T-helper 1 cell treated with Interleukin-12 subunit alpha and Interleukin-12 subunit beta and Interleukin-4 antibody, amounts not matched to agents 30 ng/mL and 1 ng/mL, for 36 hours (primary cell): ENCODE measurements at regions not wholly inside any gene's neighbourhood (a gene's known extent, or its start where the extent isn't known, plus 50 kb on each side); places are given as distances from the start of the nearest gene placed in this dataset.

ENCODE experiments used
- intact Hi-C: fragments of 100-400 bp; cut with micrococcal nuclease; formaldehyde crosslinking; loops from one replicate; pipeline ENCODE4 v1.15.1; 2024

DNA sequence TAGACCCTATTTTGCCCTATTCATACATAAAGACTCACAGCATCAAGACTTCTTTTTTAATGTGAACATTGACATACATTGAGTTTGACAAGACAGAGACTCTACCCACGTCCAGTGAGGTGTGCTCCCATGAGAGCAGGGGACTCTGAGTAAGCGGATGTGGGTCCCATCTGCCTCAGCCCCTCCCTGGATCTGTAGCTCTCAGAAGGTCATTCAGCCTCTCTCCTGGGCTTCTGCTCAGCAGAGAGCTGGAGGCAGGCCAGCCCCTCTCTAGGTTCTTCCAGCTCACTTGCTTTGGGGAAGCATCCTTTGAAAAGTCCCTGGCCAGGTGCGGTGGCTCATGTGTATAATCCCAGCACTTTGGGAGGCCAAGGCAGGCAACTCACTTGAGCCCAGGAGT, 146.9 kb upstream of the ZMIZ1 start:
- intact Hi-C loops = no loop called here

DNA sequence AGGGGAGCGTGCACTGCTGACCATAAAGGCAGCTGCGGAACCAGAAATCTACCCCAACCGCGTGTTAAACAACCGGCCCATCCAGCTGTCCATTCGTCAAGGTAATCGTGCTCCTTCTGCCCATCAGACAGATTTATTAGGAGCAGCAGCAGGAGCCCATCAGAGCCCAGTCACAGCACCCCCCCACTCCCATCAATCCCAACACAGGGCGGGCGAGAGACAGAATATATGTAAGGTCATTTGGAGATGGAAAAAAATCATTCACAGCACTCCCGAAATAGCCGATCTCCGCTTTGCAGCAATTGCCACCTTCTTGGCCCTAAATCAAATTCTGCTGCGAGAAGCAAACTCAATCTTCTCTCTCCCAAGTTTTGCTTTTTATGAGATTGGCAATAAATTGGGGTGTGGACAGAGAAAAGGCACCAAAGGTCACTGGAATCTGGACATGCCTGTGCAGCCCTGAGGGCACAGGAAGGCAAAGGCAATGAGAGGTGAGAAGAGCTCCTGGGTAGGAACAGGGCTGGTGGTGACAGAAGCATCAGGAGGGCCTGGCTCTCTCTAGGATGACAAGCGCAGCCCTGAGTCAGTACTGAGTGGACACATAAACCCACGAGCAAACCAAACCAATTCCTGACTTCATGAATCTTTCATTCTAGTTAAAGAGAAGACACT, 145.0 kb upstream of the ZMIZ1 start:
- intact Hi-C loops = no loop called here

DNA sequence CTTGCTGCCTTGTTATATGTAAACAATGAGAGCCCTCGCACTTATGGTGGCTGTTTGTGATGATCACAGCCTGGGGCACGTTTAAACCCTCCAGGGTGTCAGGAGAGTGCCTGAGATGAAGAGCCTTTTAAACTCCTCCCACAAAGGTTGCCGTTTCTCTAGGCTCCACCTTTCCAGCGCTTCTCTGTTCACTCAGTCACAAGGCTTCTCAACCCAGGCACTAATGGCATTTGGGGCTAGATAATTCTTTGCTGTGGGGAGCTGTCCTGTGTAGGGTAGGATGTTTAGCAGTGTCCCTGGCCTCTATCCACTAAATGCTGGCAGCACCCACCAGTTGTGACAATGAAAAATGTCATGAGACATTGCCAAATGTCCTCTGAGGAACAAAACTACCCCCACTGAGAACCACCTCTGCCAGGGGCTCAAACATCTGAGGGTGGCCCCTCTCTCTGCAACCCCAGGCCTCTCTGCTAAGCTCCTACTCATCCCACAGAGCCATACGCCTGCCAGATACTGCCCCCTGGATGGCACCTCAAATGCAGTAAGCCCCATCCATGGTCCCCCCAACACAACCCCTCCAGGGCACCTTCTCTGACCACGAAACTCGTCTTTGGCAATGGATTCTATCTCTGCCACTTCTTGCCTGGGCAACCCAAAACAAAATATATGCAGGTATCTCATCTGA, 144.3 kb upstream of the ZMIZ1 start:
- intact Hi-C loops = no loop called here

DNA sequence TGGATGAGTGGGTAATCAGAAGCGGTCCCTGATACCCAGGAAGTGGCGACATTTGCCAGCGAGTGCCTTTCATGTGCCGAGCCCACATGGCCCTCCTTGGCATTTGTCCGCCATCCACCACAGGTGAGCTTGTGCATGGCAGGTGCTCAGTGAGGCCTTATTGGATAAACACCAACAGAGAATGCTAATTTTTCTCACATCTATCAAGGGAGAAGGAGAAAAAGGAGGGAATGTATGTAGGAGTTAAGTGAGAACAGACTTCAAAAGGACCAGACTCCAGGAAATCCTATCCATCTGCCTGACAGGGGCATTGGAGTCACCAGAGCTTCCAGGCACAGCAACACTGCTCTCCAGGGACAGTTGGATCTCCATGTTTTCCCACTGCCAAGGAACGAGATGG, 143.5 kb upstream of the ZMIZ1 start:
- intact Hi-C loops = no loop called here

DNA sequence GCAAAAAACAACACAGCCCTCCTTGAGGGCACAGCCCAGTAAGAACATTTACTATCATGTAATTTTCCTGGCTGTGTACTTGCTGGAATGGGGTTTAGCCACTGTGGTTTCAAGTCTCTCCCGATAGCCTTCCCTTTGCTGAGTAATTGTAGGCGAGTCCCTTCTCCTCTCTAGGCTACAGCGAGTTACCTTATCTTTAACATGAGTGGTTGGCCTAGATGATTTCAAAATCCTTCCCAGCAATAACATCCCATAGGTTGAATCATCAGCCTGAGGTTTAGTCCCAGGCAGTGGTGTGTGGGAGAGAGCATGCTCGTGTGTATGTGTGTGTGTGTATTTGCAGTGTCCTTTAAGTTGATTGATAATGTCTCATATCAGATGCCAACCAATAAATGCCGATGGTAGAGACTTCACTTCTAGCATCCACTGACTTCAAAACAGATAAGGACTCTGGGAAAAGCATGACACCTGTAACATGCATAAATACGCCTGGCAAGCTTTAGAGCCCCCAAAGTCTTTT, 142.9 kb upstream of the ZMIZ1 start:
- intact Hi-C loops = no loop called here

DNA sequence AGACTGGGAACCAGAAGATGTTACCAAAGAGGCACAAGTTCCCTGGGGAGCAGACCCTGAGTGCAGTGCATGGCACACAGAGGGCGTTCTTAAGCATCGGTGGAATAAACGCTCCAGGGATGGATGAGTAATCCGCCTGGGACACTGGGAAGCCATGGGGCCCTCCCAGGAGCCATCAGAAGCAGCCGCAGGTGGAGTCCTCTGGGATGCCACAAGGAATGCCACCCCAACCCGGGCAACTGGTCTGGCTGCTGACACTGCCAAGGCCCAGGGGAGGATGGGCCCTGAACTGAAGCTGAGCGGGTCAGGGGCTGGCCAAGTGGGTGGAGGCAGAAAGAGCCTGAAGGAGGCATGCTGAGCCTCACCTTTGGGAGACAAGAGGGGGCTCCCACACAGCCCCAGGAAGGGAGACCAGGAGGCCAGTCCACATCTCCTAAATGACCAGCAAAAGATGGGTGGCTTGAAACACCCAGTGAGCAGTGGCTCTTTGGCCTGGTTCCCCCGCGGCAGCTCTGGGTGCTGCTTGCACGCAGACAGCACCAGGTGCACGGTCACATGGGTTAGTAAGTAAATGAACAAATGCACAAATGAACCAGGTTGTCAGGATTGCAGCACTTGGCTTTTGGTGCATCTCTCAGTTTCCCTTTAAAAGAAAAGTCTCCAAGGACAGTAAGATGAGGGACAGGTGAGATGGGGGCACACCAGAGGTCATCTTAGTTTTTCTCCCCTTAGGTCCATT, 141.3 kb upstream of the ZMIZ1 start:
- intact Hi-C loops = no loop called here

DNA sequence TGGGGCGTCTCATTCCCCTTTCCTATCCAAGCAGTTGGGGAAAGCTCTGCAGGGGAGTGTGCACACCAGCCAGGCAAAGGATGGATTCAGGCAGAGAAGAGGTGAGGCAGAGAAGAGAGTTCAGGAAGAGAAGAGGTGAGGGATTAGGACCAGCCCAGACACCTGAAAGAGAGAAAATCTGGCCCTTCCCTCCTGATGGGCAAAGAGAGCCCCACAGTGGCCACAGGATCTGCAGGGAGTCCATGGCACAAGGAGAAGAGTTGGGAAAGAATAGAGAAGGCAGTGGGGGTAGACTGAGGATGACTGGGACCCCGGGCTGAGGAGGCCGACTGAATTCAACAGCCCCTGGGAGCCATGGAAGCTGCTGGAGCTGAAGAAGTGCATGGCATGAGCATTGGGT, 140.4 kb upstream of the ZMIZ1 start:
- intact Hi-C loops = no loop called here

DNA sequence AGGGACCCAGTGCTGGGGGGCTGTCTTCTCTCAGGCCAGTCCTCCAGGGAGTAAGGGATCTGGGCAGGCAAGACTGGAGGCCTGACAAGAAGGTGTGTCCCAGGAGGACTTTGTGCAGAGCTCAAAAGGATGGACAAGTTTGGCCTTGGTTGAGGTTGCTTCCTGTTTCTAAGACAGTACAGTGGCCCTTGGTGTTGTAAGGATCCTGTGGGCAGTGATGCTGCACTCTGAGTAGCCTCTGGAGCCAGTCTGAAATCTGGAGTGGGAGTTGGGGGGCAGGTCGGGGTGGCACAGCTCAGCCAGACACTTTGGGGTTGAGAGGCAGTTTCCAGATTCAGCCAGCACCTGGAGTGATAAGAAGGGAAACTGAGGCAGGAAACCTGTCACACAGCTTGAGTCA, 139.2 kb upstream of the ZMIZ1 start:
- intact Hi-C loops = no loop called here

DNA sequence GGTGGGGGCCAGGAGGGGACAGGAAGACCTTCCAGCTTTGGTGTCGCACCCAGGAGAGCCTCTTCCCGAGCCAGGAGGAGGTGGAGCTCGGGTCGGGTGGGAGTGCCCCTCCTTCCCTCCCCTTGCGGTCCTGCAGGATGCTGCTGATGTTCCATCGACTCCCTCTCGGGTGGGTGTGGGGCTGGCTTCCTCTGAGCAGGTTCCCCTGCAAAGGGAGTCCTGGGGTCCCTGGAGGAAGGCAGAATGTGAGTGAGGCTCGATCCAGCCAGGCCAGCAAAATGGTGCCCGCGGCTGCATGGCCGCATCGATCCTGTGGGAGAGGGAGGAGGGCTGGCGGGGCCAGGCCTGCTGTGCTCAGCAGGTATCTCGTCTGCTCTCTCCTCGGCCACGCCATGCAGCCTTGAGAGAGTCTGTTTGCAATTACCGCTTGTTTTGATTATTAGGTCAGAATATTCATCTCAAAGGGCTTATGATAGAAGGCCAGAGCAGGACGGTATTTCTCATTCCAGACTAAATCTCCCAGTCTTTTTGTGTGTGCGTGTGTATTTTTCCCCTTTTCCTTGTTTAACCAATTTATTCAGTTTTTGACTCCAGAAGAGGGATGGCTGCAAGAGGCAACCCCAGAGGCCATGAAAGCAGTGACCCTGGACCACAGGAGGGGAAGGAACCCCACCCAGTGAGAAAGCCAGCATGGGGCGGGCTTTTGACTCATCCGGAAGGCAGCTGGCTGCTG, 137.3 kb upstream of the ZMIZ1 start:
- intact Hi-C loops = no loop called here

DNA sequence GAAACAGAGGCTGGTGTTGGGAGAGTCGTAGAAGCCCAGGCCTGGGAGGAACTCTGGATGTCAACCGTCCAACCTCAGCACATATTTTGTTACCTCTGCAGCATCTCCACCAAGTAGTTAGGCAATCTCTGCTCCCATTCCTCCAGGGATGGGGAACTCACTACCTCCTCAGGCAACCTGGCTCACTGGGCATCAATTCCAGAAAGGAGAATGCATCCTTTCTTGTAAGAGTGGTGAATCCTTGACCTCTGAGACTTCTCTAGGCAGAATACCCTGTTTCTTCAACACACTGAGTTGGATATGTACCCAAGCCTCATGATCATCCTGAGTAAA, 136.7 kb upstream of the ZMIZ1 start:
- intact Hi-C loops = no loop called here

DNA sequence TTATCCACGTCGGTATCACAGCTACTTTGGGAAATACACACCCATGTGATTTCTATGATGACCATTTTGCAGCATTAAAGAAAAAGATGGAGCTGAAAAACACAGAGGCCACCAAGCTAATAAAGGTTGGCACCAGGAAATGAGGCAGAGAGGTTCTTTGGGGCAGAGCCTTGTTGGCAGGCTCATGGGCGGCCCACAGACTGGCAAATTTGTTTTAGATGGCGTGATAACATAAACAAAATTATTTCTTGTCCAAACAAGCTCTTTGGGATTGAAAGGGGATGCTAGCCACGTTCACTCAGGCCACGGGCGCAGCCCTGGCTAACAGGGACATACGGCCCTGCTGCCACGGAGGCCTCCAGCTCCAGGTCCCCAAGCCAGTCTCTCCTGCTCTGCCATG, 135.9 kb upstream of the ZMIZ1 start:
- intact Hi-C loops = no loop called here

DNA sequence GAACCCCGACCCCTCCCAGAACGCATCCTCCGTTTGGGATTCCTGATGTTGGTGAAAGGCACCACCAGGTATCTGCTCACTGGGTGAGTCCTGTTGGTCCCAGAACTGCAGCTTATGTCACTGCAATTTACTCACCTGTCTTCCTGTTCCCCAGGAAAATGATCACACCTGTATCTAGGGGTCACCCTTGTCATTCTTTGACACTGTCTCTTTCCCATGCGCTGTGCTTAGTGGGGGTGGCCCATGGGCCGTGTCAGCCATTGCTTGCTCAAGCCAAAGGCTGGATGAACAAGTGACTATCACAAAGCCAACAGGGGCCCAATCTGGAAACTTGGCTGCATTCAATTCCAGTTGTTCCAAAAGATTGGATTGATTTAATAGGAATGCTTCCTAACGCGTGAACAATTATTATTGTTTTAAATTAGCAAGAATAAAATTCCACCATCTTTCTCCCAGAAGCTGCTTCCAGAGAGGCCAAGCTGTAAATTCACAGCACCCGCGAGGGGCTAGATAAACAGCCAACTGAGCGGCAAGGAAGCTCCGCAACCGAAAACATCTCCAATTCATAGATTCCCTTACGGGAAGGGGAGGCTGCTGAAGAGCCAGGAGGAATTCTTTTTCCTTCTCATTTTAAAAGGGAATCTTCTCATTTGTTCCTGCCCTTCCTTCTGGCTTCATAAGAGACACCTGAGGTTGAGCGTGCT, 134.8 kb upstream of the ZMIZ1 start:
- intact Hi-C loops = no loop called here

DNA sequence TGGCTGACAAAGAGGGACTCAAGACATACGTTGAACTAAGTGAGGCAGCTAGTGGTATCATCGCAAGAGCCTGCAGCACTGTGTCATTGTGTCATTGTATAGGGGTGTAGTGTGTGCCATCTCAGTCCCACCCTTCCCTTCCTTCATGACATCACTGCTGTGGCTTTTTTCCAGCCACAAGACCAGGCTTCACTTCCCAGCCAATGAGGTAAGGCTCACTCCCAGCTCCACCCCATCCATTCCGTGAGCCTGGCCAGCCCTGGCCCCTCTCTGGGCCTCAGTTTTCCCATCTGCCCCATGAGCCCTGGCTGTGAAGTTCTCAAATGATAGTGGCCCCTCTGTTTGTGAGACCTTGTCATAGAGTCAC, 134.3 kb upstream of the ZMIZ1 start:
- intact Hi-C loops = no loop called here

DNA sequence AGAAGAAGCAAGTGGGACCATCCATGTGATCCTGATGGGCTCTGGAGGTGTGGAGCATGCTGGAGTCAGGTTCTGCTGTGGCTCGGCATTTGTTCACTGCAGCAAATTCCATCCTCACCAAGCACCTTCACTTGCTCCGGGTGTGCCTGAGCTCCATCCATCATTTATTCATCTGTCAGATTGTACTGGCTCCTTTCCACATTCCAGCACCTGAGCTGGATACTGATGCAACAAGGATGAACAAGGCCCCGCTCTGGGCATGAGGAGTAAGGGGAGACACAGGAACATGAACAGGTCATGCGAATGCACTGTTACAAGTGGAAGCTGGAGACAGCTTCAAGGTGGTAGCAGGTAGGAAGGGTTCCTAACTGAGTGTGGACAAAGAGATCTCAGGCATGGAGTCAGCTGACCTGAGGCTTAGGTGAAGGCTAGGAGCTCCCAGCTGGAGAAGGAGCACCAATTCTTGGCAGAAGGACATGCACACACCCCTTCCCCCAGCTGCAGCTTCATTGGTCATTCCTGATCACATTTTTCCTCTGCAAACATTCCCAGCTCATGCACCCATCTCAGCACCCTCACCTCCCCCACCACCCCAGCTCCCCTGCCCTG, 133.7 kb upstream of the ZMIZ1 start:
- intact Hi-C loops = no loop called here

DNA sequence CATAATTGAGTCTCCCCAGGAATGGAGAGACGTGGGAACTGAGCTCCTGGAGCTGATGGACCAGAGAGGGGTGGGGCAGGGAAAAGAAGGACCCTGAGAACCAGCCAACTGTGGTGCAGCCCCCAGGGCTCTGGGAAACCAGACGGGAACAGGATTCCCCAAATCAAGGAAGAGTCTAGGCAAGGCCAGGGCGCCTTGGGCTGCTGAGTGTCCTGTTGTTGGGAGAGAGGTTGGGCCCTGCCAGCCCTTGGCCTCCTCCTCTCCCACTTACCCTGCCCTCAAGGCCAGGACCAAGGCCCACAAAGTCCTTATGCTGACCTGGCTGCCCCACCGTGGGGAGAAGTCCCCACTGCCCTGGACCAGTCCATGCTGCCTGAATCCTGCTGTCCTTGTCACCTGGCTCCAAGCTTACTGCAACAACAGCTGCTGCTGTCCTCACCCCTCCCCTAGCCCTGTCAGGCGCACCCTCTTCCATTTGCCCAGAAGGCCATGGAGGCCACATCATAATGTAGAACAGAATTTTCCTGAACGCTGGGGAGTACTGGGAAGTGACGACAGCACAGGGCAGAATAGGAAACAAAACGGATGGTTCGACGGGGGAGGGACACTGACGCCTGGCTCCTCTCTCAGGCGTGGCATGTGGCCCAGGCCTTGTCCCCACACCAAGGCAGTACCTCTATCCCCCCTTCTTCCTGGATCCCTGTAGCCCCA, 132.9 kb upstream of the ZMIZ1 start:
- intact Hi-C loops = loop anchor here (2.0 kb wide), 1 partner anchor 259 kb away; no protein-coding TSS in a partner anchor

DNA sequence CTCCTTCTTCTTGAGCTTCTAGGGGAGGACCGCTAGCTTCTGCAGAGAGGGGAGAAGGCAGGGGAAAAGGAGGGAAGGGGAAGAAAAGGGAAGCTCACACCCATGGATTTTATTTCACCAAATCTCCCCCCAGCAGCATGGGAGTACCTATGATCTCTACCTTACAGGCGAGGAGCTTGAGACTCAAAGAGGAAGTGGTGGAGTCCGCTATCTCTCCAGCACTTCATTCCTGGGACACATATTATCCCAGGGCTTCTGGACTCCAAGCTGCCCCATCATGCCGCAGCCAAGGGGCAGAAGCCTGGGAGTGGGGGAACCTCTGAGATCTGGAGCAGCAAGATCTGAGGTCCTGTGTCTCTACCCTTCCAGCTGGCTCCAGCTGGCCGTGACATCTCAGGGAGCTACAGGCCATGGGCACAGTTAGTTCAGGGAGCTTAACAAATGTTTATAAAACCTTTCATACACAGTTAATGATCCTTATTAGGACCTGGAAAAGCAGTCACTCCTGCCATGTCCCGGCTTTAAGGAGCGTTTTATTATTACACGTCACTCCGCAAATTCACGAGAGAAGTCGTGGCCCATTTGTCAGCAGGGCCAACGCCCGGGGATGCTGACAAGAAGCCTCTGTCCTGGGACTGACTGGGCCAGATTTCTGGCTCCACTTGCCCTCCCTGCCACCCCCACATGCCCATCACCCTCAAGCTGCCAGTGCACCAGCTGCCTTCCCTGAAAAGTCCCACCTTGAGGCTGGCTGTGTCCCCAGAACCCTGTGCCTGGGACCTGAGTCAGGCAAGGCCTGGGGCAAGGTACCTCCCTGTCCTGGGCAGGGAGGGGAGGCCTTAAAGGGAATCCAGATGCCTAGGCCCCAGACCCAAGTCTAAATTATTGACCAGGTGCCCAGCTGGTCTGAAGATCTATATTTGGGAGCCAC, 132.1 kb upstream of the ZMIZ1 start:
- intact Hi-C loops = loop anchor here (2.0 kb wide), 1 partner anchor 258 kb away; no protein-coding TSS in a partner anchor

DNA sequence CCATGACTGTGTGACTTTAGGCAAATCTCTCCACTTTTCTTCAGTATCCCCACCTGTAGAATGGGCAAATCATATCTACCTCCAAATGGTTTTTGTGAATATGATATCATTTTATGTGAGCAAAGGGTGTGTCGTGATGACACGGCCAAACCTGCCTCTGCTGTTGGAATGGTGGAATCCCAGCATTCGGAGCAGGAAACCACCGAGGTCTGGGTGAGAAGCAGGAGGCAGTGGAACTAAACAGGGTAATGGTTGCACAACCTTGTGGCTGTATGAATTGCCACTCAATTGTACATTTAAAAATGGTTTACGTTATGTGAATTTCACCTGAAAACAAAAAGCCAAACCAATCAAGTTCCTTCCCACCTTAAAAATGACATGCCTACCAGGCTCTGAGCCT, 131.4 kb upstream of the ZMIZ1 start:
- intact Hi-C loops = loop anchor here (2.0 kb wide), 1 partner anchor 257 kb away; no protein-coding TSS in a partner anchor

DNA sequence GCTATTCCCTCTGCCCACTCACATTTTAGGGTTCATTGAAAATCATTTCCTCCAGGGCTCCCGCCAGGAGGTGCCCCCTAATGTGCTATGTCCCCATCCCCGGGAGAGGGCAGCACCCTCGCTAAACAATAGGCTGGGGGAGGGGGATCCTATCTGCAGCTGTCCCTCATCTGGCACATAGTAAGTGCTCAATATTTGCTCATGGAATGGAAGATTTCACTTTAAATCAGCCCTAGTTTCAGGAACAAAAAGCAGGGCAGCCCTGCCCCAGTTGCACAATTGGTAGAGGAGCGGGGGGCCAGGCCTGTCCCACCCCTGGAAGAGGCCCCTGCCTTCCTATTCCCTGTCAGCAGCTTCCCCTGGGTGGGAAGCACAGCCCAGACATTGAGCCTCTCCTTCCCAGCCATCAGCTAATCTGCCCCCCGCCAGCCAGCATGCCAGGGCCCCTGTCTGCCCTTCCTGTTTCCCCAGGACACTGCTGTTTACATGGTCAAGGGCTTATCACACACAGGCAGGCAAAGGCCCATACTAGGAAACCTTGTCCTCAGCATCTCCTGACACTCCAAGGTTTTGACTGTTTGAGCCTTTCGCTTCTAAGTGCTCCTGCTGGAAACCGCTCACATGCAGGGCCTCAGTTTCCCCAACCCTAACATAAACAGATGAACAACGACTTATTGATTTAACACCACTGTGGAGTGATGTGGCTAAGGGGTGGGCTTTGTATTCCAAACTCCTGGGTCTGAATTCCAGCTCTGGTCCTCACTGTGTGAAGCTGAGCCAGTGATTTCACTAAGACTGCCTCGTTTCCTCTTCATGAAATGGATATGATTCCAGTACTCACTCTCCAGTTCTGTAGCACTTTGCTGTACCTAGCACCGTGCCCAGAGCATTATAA, 130.7 kb upstream of the ZMIZ1 start:
- intact Hi-C loops = loop anchor here (2.0 kb wide), 1 partner anchor 257 kb away; no protein-coding TSS in a partner anchor
